ENCODE measurements at regions not wholly inside any gene's neighbourhood (a gene's known extent, or its start where the extent isn't known, plus 50 kb on each side); places are given as distances from the start of the nearest gene placed in this dataset.

GRCh38 chr3:128551867-128552266 lies 58.9 kb upstream of the GATA2 start:
- no peak for DNase-seq (ENCODE audit: low read depth, low spot score)
- Histone ChIP-seq H3K4me3 (ENCODE audit: control insufficient read depth in 2 of 3, extremely low read depth in 1 of 3, insufficient read depth in 2 of 3, low read depth in 1 of 3, low read length in 3 of 3) (no peak overlapping the region), H3K27me3 (ENCODE audit: control insufficient read depth, extremely low read depth, insufficient read depth, low read length) (peaks cover 30% of the 10 kb centered on the region), H4K20me1 (ENCODE audit: control insufficient read depth, extremely low read depth, insufficient read depth, low read length) (no peaks in the 10 kb centered on the region), H3K36me3 (ENCODE audit: control insufficient read depth in 2 of 2, extremely low read depth in 1 of 2, insufficient read depth in 2 of 2, low read length in 2 of 2) (no peaks in the 10 kb centered on the region), H3K9me1 (ENCODE audit: control insufficient read depth, extremely low read depth, insufficient read depth, low read length) (no peaks in the 10 kb centered on the region), H3K79me2 (ENCODE audit: control insufficient read depth, insufficient read depth, low read length) (no peaks in the 10 kb centered on the region), H3K4me1 (ENCODE audit: control insufficient read depth, extremely low read depth, insufficient read depth, low read length) (no peaks in the 10 kb centered on the region), H2AFZ (ENCODE audit: control insufficient read depth, low read length) (no peak overlapping the region), H3K9ac (ENCODE audit: control insufficient read depth, extremely low read depth, insufficient read depth, low read length) (no peak overlapping the region), H3K9me3 (ENCODE audit: control insufficient read depth, low read depth, low read length) (no peaks in the 10 kb centered on the region), H3K27ac (ENCODE audit: control insufficient read depth, insufficient read depth, low read length) (no peak overlapping the region), H3K4me2 (ENCODE audit: control insufficient read depth, extremely low read depth, insufficient read depth, low read depth, low read length) (no peak overlapping the region)
- FAIRE-seq = no peak
- dilution Hi-C loops (cut with MboI; ENCODE audit: extremely low pct_ligation_motif_present, low sequenced_read_pairs) = no loop called here
- no peak for TF ChIP-seq CTCF (optimal IDR thresholded peaks at IDR 0.05 in 1 of 3, IDR thresholded peaks at IDR 0.05 in 1 of 3, conservative IDR thresholded peaks at IDR 0.05 in 1 of 3; ENCODE audit: extremely low read depth in 1 of 3, insufficient read depth in 2 of 3, low read length in 3 of 3)

GRCh38 chr3:128551451-128551850 lies 58.5 kb upstream of the GATA2 start:
- Histone ChIP-seq H3K79me2 (ENCODE audit: control insufficient read depth, insufficient read depth, low read length) (no peaks in the 10 kb centered on the region), H3K4me2 (ENCODE audit: control insufficient read depth, extremely low read depth, insufficient read depth, low read depth, low read length) (no peak overlapping the region), H3K27ac (ENCODE audit: control insufficient read depth, insufficient read depth, low read length) (no peak overlapping the region), H3K9ac (ENCODE audit: control insufficient read depth, extremely low read depth, insufficient read depth, low read length) (no peak overlapping the region), H3K27me3 (ENCODE audit: control insufficient read depth, extremely low read depth, insufficient read depth, low read length) (peaks cover 27% of the 10 kb centered on the region), H3K9me3 (ENCODE audit: control insufficient read depth, low read depth, low read length) (no peaks in the 10 kb centered on the region), H3K36me3 (ENCODE audit: control insufficient read depth in 2 of 2, extremely low read depth in 1 of 2, insufficient read depth in 2 of 2, low read length in 2 of 2) (no peaks in the 10 kb centered on the region), H3K4me3 (ENCODE audit: control insufficient read depth in 2 of 3, extremely low read depth in 1 of 3, insufficient read depth in 2 of 3, low read depth in 1 of 3, low read length in 3 of 3) (no peak overlapping the region), H2AFZ (ENCODE audit: control insufficient read depth, low read length) (no peak overlapping the region), H3K9me1 (ENCODE audit: control insufficient read depth, extremely low read depth, insufficient read depth, low read length) (no peaks in the 10 kb centered on the region), H3K4me1 (ENCODE audit: control insufficient read depth, extremely low read depth, insufficient read depth, low read length) (no peaks in the 10 kb centered on the region), H4K20me1 (ENCODE audit: control insufficient read depth, extremely low read depth, insufficient read depth, low read length) (no peaks in the 10 kb centered on the region)
- FAIRE-seq (no peak), DNase-seq (ENCODE audit: low read depth, low spot score) (no peak)
- dilution Hi-C loops (cut with MboI; ENCODE audit: extremely low pct_ligation_motif_present, low sequenced_read_pairs) = no loop called here
- TF ChIP-seq EZH2 (IDR thresholded peaks at IDR 0.05; ENCODE audit: low read length) = no peak
- TF ChIP-seq CTCF (optimal IDR thresholded peaks at IDR 0.05 in 1 of 3, IDR thresholded peaks at IDR 0.05 in 1 of 3, conservative IDR thresholded peaks at IDR 0.05 in 1 of 3; ENCODE audit: extremely low read depth in 1 of 3, insufficient read depth in 2 of 3, low read length in 3 of 3) = no peak

Measured in keratinocyte (primary cell).